DOHH2 (cell line): ENCODE measurements at regions not wholly inside any gene's neighbourhood (a gene's known extent, or its start where the extent isn't known, plus 50 kb on each side); places are given as distances from the start of the nearest gene placed in this dataset.

ENCODE experiments used
- H3F3A ChIP-seq: fragments of 200-600 bp; sonication (generic), shearing (Covaris generic); 2 replicates; pipeline ENCODE4 v1.6.0; 2016; ENCODE audit warnings: antibody characterized with exemption, mild to moderate bottlenecking; ENCODE audit not compliant: control insufficient read depth, insufficient read depth
- H3K27ac ChIP-seq: fragments of 200-600 bp; sonication (generic); 2 replicates; pipeline ENCODE4 v1.5.1; 2014; ENCODE audit warnings: low read depth, mild to moderate bottlenecking, low read length, moderate library complexity
- H3K27me3 ChIP-seq: fragments of 200-600 bp; sonication (generic); 2 replicates; pipeline ENCODE4 v1.6.1; 2014; ENCODE audit warnings: mild to moderate bottlenecking, low read length, mixed read lengths; ENCODE audit not compliant: control insufficient read depth
- H3K36me3 ChIP-seq: fragments of 200-600 bp; sonication (generic); 2 replicates; pipeline ENCODE4 v1.6.1; 2014; ENCODE audit warnings: mild to moderate bottlenecking, low read length, moderate library complexity, mixed read lengths; ENCODE audit not compliant: control insufficient read depth
- H3K4me1 ChIP-seq: fragments of 200-600 bp; sonication (generic); 2 replicates; pipeline ENCODE4 v1.6.1; 2014; ENCODE audit warnings: mild to moderate bottlenecking, low read length, mixed read lengths; ENCODE audit not compliant: control insufficient read depth
- H3K4me2 ChIP-seq: fragments of 200-600 bp; sonication (generic); 2 replicates; pipeline ENCODE4 v1.6.0; 2014; ENCODE audit warnings: mild to moderate bottlenecking, low read length, moderate library complexity
- H3K4me3 ChIP-seq: fragments of 200-600 bp; sonication (generic); 2 replicates; pipeline ENCODE4 v1.5.1; 2014; ENCODE audit warnings: mild to moderate bottlenecking, low read length, mixed read lengths
- H3K79me2 ChIP-seq: fragments of 200-600 bp; sonication (generic); 2 replicates; pipeline ENCODE4 v1.6.1; 2014; ENCODE audit warnings: mild to moderate bottlenecking, low read length, mixed read lengths; ENCODE audit not compliant: control insufficient read depth
- H3K9me2 ChIP-seq: fragments of 200-600 bp; sonication (generic); replicated peaks from 2 replicates; pipeline ENCODE4 v1.6.1; 2014; ENCODE audit warnings: mild to moderate bottlenecking, low read length, mixed read lengths; ENCODE audit not compliant: control insufficient read depth
- H3K9me3 ChIP-seq: fragments of 200-600 bp; sonication (generic); 2 replicates; pipeline ENCODE4 v1.6.1; 2014; ENCODE audit warnings: antibody characterized with exemption, low read length, mixed read lengths; ENCODE audit not compliant: control insufficient read depth, insufficient read depth
- H4K20me1 ChIP-seq: fragments of 200-600 bp; sonication (generic); 2 replicates; pipeline ENCODE4 v1.6.0; 2014; ENCODE audit warnings: low read depth, mild to moderate bottlenecking, antibody characterized with exemption, low read length, moderate library complexity; ENCODE audit not compliant: control insufficient read depth, insufficient read depth
- CTCF ChIP-seq: fragments of 200-600 bp; sonication (generic); IDR thresholded peaks from one replicate; pipeline ENCODE4 v1.5.1; 2014; ENCODE audit warnings: antibody characterized with exemption, mild to moderate bottlenecking, low read depth, low read length; ENCODE audit not compliant: poor library complexity, severe bottlenecking
- EZH2phosphoT487 ChIP-seq: fragments of 200-600 bp; sonication (generic); IDR thresholded peaks from 2 replicates; pipeline ENCODE4 v1.6.1; 2017; ENCODE audit warnings: borderline replicate concordance, mild to moderate bottlenecking, antibody characterized with exemption, low read length, moderate library complexity, mixed read lengths

GRCh38 chr9:115200711-115201505, 83.0 kb upstream of the TNC start:
- Histone ChIP-seq H3K79me2 (no peaks in the 10 kb centered on the region), H3F3A (no peaks in the 10 kb centered on the region), H3K4me3 (no peak overlapping the region), H3K27me3 (peaks cover 10% of the 10 kb centered on the region; the same call in 1 of the 2 replicates), H3K9me2 (no peaks in the 10 kb centered on the region), H3K27ac (no peak overlapping the region), H3K36me3 (no peaks in the 10 kb centered on the region), H3K9me3 (no peaks in the 10 kb centered on the region), H3K4me1 (no peaks in the 10 kb centered on the region), H3K4me2 (no peak overlapping the region), H4K20me1 (no peaks in the 10 kb centered on the region)
- TF ChIP-seq CTCF (no peak), EZH2phosphoT487 (no peak)

- no peaks in the 10 kb centered on the region for H3K36me3 ChIP-seq
- no peaks in the 10 kb centered on the region for H4K20me1 ChIP-seq
- H3K4me1 ChIP-seq = no peaks in the 10 kb centered on the region
- H3K4me2 ChIP-seq = no peak overlapping the region
- TF ChIP-seq CTCF (no peak), EZH2phosphoT487 (no peak)
- no peaks in the 10 kb centered on the region for H3F3A ChIP-seq
- no peaks in the 10 kb centered on the region for H3K79me2 ChIP-seq
- H3K4me3 ChIP-seq = no peak overlapping the region
- peaks cover 15% of the 10 kb centered on the region for H3K27me3 ChIP-seq
- no peaks in the 10 kb centered on the region for H3K9me3 ChIP-seq
- no peak overlapping the region for H3K27ac ChIP-seq
- no peaks in the 10 kb centered on the region for H3K9me2 ChIP-seq
Measured at GRCh38 chr9:115202181-115202580, 84.2 kb upstream of the TNC start.

DNA sequence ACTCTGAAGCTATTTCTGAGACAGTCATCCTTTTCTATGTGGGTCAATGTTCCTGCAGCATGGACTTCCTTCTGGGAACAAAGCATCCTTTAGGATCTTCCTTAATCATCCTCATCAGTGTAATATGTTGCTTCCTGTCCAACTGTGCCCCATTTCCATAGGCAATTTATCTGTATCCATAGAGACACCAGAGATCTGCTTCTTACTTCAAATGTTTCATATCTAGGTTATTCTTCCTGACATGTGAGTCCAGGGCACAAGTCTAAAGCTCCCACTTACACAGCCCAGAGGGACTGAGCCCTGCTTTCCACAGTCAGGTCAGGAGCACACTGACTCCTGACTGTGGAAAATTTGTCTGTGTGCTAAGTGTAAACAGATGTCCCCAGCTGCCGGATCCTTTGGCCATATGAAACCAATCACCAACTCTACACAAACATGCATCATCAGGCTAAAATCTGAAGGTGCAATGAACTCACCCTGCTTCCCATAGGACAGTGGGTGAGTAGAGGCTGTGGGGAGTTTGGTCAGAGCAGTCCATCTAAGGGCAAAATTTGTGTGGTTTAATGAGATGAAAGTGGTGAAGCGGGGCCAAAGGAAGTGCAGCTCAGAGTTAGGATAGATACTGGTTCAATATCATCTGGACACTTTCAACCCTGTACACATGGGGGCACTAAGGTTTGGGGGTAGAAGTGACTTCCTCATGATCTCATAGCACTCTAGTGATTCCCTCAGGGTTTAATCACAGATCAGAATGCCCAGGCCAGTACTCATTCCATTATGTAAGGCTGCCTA, 85.2 kb upstream of the TNC start:
- no peaks in the 10 kb centered on the region for H4K20me1 ChIP-seq
- H3K4me2 ChIP-seq = no peak overlapping the region
- H3F3A ChIP-seq = no peaks in the 10 kb centered on the region
- no peak overlapping the region for H3K4me3 ChIP-seq
- H3K9me2 ChIP-seq = no peaks in the 10 kb centered on the region
- H3K9me3 ChIP-seq = no peaks in the 10 kb centered on the region
- H3K27me3 ChIP-seq = peaks cover 19% of the 10 kb centered on the region
- H3K4me1 ChIP-seq = no peaks in the 10 kb centered on the region
- no peaks in the 10 kb centered on the region for H3K36me3 ChIP-seq
- H3K27ac ChIP-seq = no peak overlapping the region
- TF ChIP-seq EZH2phosphoT487 = no peak
- TF ChIP-seq CTCF = no peak
- H3K79me2 ChIP-seq = no peaks in the 10 kb centered on the region
